ENCODE measurements at regions not wholly inside any gene's neighbourhood (a gene's known extent, or its start where the extent isn't known, plus 50 kb on each side); places are given as distances from the start of the nearest gene placed in this dataset.

DNA sequence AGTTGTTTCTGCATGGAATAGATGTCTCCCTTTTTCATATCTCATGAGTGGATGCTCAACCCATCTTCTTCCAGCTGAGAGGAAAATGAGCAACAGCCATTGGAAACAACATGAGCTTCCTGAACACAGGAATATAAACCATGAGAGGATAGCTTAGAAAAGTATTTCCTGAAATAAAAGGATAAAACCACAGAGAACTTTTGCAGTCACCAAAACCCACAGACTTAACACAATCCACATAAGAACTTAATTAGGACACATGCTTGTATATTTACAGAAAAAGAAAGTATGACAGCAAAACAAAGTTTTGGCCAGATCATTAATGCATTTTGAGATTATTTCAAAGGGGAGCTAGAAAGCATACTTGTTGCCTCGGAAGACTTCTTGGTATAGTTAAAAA, 180.5 kb upstream of the RASGRP1 start:
- Mint-ChIP-seq H3K4me3 (no peak overlapping the region), H3K27ac (no peak overlapping the region), H3K9me3 (no peaks in the 10 kb centered on the region), H3K27me3 (ENCODE audit: low read depth) (no peaks in the 10 kb centered on the region), H3K4me1 (no peaks in the 10 kb centered on the region), H3K36me3 (ENCODE audit: low read depth) (no peaks in the 10 kb centered on the region)
- TF ChIP-seq, protein P1, sequence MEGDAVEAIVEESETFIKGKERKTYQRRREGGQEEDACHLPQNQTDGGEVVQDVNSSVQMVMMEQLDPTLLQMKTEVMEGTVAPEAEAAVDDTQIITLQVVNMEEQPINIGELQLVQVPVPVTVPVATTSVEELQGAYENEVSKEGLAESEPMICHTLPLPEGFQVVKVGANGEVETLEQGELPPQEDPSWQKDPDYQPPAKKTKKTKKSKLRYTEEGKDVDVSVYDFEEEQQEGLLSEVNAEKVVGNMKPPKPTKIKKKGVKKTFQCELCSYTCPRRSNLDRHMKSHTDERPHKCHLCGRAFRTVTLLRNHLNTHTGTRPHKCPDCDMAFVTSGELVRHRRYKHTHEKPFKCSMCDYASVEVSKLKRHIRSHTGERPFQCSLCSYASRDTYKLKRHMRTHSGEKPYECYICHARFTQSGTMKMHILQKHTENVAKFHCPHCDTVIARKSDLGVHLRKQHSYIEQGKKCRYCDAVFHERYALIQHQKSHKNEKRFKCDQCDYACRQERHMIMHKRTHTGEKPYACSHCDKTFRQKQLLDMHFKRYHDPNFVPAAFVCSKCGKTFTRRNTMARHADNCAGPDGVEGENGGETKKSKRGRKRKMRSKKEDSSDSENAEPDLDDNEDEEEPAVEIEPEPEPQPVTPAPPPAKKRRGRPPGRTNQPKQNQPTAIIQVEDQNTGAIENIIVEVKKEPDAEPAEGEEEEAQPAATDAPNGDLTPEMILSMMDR (IDR thresholded peaks at IDR 0.05; ENCODE audit: unreplicated experiment in 3 of 3), result no peak

DNA sequence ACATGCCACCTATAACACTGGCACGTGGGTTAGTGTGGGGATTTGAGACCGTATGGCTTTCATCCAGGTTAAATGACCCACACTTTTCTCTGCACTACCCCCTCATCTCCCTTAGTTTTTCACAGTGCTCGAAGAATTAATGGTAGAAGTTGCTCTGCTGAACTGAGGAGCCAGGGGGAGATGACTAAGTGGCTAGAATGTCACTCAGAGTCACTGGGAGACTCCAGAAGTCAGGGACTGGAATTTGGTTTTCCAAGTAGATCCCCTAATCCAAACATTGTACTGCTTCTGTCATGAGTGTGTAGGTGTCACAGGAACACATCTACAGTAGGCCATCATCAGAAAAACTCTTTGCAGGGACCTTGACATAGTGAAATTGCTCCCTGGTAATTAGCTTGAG, 181.0 kb upstream of the RASGRP1 start:
- Mint-ChIP-seq H3K4me1 (peaks cover 3% of the 10 kb centered on the region), H3K4me3 (no peak overlapping the region), H3K27me3 (ENCODE audit: low read depth) (no peaks in the 10 kb centered on the region), H3K9me3 (no peaks in the 10 kb centered on the region), H3K27ac (no peak overlapping the region), H3K36me3 (ENCODE audit: low read depth) (no peaks in the 10 kb centered on the region)
- TF ChIP-seq, protein P1 (IDR thresholded peaks at IDR 0.05; ENCODE audit: unreplicated experiment in 3 of 3), result no peak

DNA sequence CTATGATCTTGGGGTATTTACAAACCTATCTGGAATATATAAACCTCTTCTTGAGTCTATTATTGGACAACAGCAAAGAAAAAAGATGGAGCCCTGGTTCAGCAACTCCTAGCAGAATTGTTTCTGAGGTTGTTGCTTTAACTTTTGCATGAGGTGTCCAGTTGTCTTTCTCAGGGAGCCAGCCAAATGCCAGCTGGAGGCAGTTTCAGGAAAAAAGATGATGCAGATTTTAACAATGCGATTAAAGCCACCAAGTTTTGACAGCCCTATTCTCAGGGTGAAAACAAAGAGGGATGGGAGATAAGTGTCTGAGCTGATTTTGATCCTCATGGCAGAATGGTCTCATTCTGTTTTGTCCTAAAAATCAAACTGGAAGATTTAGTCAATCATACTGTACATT, 181.6 kb upstream of the RASGRP1 start:
- peaks cover 9% of the 10 kb centered on the region for H3K4me1 Mint-ChIP-seq
- H3K27ac Mint-ChIP-seq, result no peak overlapping the region
- H3K9me3 Mint-ChIP-seq, result no peaks in the 10 kb centered on the region
- H3K36me3 Mint-ChIP-seq (ENCODE audit: low read depth), result no peaks in the 10 kb centered on the region
- H3K4me3 Mint-ChIP-seq, result no peak overlapping the region
- TF ChIP-seq, protein P1 (IDR thresholded peaks at IDR 0.05; ENCODE audit: unreplicated experiment in 3 of 3), result no peak
- H3K27me3 Mint-ChIP-seq (ENCODE audit: low read depth), result no peaks in the 10 kb centered on the region

DNA sequence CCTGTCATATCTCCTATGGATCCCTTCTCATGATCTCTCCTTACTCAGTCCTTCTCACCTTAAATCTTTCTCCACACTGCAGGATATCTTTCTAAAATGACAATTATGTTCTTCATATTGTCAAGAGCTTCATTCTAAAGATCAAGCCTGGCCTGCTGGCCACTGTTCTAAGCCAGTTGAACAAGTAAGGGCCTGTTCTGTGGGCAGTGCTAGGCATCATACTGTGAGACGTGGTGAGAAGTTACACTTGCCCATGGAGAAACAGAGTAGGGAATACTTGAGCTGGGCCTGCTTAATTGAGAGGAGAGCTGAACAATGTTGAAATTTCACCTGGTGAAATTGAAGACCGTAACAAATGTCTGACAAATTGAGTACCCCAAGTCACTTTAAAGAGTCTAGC, 184.1 kb upstream of the RASGRP1 start:
- H3K36me3 Mint-ChIP-seq (ENCODE audit: low read depth), result no peaks in the 10 kb centered on the region
- peaks cover 8% of the 10 kb centered on the region for H3K27me3 Mint-ChIP-seq (ENCODE audit: low read depth)
- TF ChIP-seq, protein P1 (IDR thresholded peaks at IDR 0.05; ENCODE audit: unreplicated experiment in 3 of 3), result no peak
- no peak overlapping the region for H3K4me3 Mint-ChIP-seq
- H3K4me1 Mint-ChIP-seq, result peaks cover 9% of the 10 kb centered on the region
- H3K27ac Mint-ChIP-seq, result no peak overlapping the region
- no peaks in the 10 kb centered on the region for H3K9me3 Mint-ChIP-seq

DNA sequence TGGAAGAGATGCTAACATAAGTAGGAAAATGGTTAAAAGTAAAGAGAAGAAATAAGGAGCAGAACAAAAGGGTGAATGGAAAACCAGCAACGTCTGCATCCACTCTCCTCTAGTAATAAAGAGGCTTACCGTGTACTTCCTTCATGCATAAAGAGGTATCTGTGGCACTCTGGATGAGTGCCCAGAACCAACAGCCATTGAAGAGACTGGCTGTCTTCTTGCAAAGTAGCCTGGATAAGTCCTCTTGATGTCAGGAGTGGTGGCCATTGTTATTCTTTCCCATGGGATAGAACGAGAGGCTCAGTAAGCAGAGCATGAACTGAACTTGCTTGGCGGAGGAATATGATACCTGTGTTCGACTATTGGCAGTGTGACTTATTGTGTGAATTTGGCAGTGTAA, 186.2 kb upstream of the RASGRP1 start:
- peaks cover 25% of the 10 kb centered on the region for H3K4me1 Mint-ChIP-seq
- no peak overlapping the region for H3K4me3 Mint-ChIP-seq
- TF ChIP-seq, protein P1 (IDR thresholded peaks at IDR 0.05; ENCODE audit: unreplicated experiment in 3 of 3), result no peak
- H3K36me3 Mint-ChIP-seq (ENCODE audit: low read depth), result no peaks in the 10 kb centered on the region
- H3K27ac Mint-ChIP-seq, result no peak overlapping the region
- H3K27me3 Mint-ChIP-seq (ENCODE audit: low read depth), result peaks cover 8% of the 10 kb centered on the region
- no peaks in the 10 kb centered on the region for H3K9me3 Mint-ChIP-seq

DNA sequence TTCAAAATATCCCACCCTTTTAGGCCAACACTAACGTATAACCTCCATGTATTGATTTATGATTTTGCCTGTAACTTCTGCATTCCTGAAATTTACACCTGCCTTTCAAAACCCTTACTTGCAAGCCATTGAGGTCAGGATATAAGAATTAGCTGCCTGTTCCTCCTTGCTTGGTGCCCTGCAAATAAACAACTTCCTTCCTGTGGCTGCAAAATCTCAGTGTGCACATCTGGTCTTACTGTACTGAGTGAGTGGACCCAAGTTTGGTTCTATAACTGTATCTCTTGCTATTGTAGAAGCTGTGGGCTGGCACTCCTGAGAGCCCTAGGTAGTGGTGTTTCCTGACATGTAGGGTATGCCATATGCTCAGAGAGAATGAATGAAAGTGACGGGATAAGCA, 191.1 kb upstream of the RASGRP1 start:
- H3K36me3 Mint-ChIP-seq (ENCODE audit: low read depth), result no peaks in the 10 kb centered on the region
- peaks cover 8% of the 10 kb centered on the region for H3K27me3 Mint-ChIP-seq (ENCODE audit: low read depth)
- H3K4me1 Mint-ChIP-seq, result peaks cover 55% of the 10 kb centered on the region
- TF ChIP-seq, protein P1 (IDR thresholded peaks at IDR 0.05; ENCODE audit: unreplicated experiment in 3 of 3), result no peak
- H3K4me3 Mint-ChIP-seq, result no peak overlapping the region
- peak overlapping the region in 2 of 3 experiments; percentile 17 to 78 for H3K27ac Mint-ChIP-seq
- no peaks in the 10 kb centered on the region for H3K9me3 Mint-ChIP-seq
